ENCODE measurements at regions not wholly inside any gene's neighbourhood (a gene's known extent, or its start where the extent isn't known, plus 50 kb on each side); places are given as distances from the start of the nearest gene placed in this dataset.
A peak's percentile ranks its signal among the peaks of the same experiment; 100 is the strongest.

DNA sequence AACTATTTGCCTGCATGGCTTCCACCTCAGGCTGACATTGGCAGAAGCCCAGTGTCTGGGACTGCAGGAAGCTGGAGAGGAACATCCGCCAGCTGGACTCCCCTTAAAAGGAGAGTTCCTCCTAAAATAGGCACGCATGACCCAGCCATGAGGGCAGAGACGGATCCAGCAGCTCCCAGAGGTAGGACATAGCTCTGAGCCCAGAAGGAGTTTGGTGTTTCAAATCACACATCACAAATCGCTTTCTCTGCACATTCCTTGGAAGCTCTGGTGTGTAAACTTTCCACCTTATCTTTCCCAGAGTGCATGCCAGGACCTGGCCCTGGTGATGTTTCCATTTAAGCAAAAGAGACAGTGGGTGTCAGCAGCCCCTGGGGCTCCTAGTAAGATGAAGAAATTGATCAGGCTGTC lies 231.1 kb upstream of the CDH5 start:
- Histone ChIP-seq H3K27me3 (ENCODE audit: control insufficient read depth, insufficient read depth, low read length) (no peaks in the 10 kb centered on the region), H2AK9ac (replicated peaks; ENCODE audit: low read depth, low read length, poor library complexity) (peak overlapping the region; percentile 2), H2BK20ac (ENCODE audit: low read depth, low read length) (peak overlapping the region; percentile 99), H3K9ac (ENCODE audit: low read depth, low read length) (no peak overlapping the region), H3K14ac (replicated peaks; ENCODE audit: low read depth, low read length) (peak overlapping the region; percentile 54; the same call in 1 of the 2 replicates), H4K91ac (ENCODE audit: insufficient read depth, low read depth, low read length) (peak overlapping the region; percentile 98), H2AFZ (replicated peaks; ENCODE audit: low read length, poor library complexity) (peak overlapping the region; percentile 61), H3K79me1 (ENCODE audit: low read depth in 1 of 2, low read length in 2 of 2) (no peaks in the 10 kb centered on the region), H2BK15ac (ENCODE audit: low read depth, low read length) (peak overlapping the region; percentile 97; the same call in 2 of the 3 replicates), H3K4me3 (ENCODE audit: insufficient read depth, low read depth, low read length) (no peak overlapping the region), H2BK5ac (ENCODE audit: low read depth, low read length, poor library complexity, severe bottlenecking) (no peak overlapping the region), H4K5ac (ENCODE audit: low read depth, low read length) (peak overlapping the region; percentile 25), H3K9me1 (ENCODE audit: insufficient read depth, low read length) (peaks cover 29% of the 10 kb centered on the region), H4K8ac (ENCODE audit: low read depth in 2 of 2, low read length in 2 of 2) (peak overlapping the region; percentile 83 to 86; a peak in 3 of 4 replicates), H3K23ac (ENCODE audit: low read depth, low read length) (peak overlapping the region; percentile 62; the same call in 1 of the 2 replicates), H2BK120ac (ENCODE audit: low read depth, low read length) (peak overlapping the region; percentile 97), H3K4ac (ENCODE audit: low read depth, low read length) (peak overlapping the region; percentile 98), H3K4me2 (ENCODE audit: low read depth, low read length) (no peak overlapping the region), H3K18ac (ENCODE audit: low read depth, low read length) (peak overlapping the region; percentile 64), H3K4me1 (ENCODE audit: control insufficient read depth, insufficient read depth, low read length) (peaks cover 44% of the 10 kb centered on the region), H3K27ac (ENCODE audit: insufficient read depth, low read length) (peak overlapping the region; percentile 58; the same call in 1 of the 2 replicates), H3K56ac (ENCODE audit: extremely low read depth, insufficient read depth, low read length) (no peak overlapping the region), H3K36me3 (ENCODE audit: control insufficient read depth, insufficient read depth, low read length) (no peaks in the 10 kb centered on the region), H3K9me3 (ENCODE audit: control insufficient read depth, insufficient read depth, low read length) (no peaks in the 10 kb centered on the region), H2AK5ac (ENCODE audit: low read depth, low read length) (peak overlapping the region; percentile 90), H4K20me1 (ENCODE audit: insufficient read depth, low read length) (no peaks in the 10 kb centered on the region)
- in situ Hi-C loops (cut with MboI; ENCODE audit: low sequenced_read_pairs) = no loop called here
- 38% methylated on average over 3 of the region's 4 CpGs; no CpG with 5 or more reads in 1 of the 2 experiments for WGBS, 2 experiments (ENCODE audit: extremely low coverage in 2 of 2, insufficient read length in 1 of 2)
- peak; percentile 25 for DNase-seq
- ATAC-seq (ENCODE audit: low read depth) = no peak
- ChIA-PET CTCF (interaction anchor here (0.9 kb wide), 1 partner anchor 11 kb away, joined by 3 read pairs; no protein-coding TSS in a partner anchor), POLR2A (ENCODE audit: unreplicated experiment) (no interaction called here)
- TF ChIP-seq, protein P1, sequence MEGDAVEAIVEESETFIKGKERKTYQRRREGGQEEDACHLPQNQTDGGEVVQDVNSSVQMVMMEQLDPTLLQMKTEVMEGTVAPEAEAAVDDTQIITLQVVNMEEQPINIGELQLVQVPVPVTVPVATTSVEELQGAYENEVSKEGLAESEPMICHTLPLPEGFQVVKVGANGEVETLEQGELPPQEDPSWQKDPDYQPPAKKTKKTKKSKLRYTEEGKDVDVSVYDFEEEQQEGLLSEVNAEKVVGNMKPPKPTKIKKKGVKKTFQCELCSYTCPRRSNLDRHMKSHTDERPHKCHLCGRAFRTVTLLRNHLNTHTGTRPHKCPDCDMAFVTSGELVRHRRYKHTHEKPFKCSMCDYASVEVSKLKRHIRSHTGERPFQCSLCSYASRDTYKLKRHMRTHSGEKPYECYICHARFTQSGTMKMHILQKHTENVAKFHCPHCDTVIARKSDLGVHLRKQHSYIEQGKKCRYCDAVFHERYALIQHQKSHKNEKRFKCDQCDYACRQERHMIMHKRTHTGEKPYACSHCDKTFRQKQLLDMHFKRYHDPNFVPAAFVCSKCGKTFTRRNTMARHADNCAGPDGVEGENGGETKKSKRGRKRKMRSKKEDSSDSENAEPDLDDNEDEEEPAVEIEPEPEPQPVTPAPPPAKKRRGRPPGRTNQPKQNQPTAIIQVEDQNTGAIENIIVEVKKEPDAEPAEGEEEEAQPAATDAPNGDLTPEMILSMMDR (conservative IDR thresholded peaks at IDR 0.05; ENCODE audit: low read depth, low read length) = no peak
- TF ChIP-seq RAD21 (IDR thresholded peaks at IDR 0.05; ENCODE audit: low read length) = no peak
- no peak for TF ChIP-seq MXI1 (IDR thresholded peaks at IDR 0.05; ENCODE audit: borderline replicate concordance, low read depth, low read length)
- TF ChIP-seq RFX5 (IDR thresholded peaks at IDR 0.05; ENCODE audit: low read depth, low read length) = no peak
- TF ChIP-seq BHLHE40 (IDR thresholded peaks at IDR 0.05; ENCODE audit: low read depth, low read length) = no peak
- no peak for TF ChIP-seq POLR2A (IDR thresholded peaks at IDR 0.05; ENCODE audit: low read depth, low read length)
- no peak for TF ChIP-seq CEBPB (IDR thresholded peaks at IDR 0.05; ENCODE audit: low read depth, low read length)
- no peak for TF ChIP-seq NFE2L2 (IDR thresholded peaks at IDR 0.05; ENCODE audit: low read depth, low read length)
- TF ChIP-seq FOS (IDR thresholded peaks at IDR 0.05; ENCODE audit: low read depth, low read length) = no peak
- TF ChIP-seq RCOR1 (IDR thresholded peaks at IDR 0.05; ENCODE audit: insufficient replicate concordance, low read length) = no peak
- TF ChIP-seq MAFK (IDR thresholded peaks at IDR 0.05; ENCODE audit: low read depth, low read length) = no peak
- TF ChIP-seq, protein P2, sequence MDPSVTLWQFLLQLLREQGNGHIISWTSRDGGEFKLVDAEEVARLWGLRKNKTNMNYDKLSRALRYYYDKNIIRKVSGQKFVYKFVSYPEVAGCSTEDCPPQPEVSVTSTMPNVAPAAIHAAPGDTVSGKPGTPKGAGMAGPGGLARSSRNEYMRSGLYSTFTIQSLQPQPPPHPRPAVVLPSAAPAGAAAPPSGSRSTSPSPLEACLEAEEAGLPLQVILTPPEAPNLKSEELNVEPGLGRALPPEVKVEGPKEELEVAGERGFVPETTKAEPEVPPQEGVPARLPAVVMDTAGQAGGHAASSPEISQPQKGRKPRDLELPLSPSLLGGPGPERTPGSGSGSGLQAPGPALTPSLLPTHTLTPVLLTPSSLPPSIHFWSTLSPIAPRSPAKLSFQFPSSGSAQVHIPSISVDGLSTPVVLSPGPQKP (IDR thresholded peaks at IDR 0.05; ENCODE audit: borderline replicate concordance, low read depth, low read length) = no peak
- no peak for TF ChIP-seq SMC3 (IDR thresholded peaks at IDR 0.05; ENCODE audit: low read depth, low read length)
- no peak for TF ChIP-seq MAZ (IDR thresholded peaks at IDR 0.05; ENCODE audit: borderline replicate concordance, low read depth, low read length)
- no peak for TF ChIP-seq CHD1 (IDR thresholded peaks at IDR 0.05; ENCODE audit: low read depth, low read length)
- TF ChIP-seq, protein P3, sequence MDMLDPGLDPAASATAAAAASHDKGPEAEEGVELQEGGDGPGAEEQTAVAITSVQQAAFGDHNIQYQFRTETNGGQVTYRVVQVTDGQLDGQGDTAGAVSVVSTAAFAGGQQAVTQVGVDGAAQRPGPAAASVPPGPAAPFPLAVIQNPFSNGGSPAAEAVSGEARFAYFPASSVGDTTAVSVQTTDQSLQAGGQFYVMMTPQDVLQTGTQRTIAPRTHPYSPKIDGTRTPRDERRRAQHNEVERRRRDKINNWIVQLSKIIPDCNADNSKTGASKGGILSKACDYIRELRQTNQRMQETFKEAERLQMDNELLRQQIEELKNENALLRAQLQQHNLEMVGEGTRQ (IDR thresholded peaks at IDR 0.05; ENCODE audit: low read depth, low read length) = no peak
- BruUV-seq (replicated peaks) = no TSS peak
- intact Hi-C loops (cut with micrococcal nuclease) = loop anchor here (5.0 to 10.0 kb wide), 2 partner anchors 438 to 561 kb away; no protein-coding TSS in a partner anchor
- dilution Hi-C loops (cut with HindIII; ENCODE audit: low sequenced_read_pairs, unreplicated experiment) = no loop called here
